SK-N-SH treated with all-trans-retinoic acid at 6 μM for 48 hours (cell line): ENCODE measurements at regions not wholly inside any gene's neighbourhood (a gene's known extent, or its start where the extent isn't known, plus 50 kb on each side); places are given as distances from the start of the nearest gene placed in this dataset.

Experiments
- ATAC-seq: fragments of 200-7000 bp; cut with Tn5 transposase; 3 replicates; pipeline ENCODE4 v1.9.1; 2020; ENCODE audit warnings: mild to moderate bottlenecking, moderate library complexity
- ARNTL ChIP-seq: fragments of 450-650 bp; formaldehyde crosslinking; IDR thresholded peaks from 2 replicates; pipeline ENCODE4 v1.5.0; 2020; ENCODE audit warnings: low read depth, mild to moderate bottlenecking, moderate library complexity, borderline replicate concordance
- BACH2 ChIP-seq: fragments of 250-450 bp; sonication (Bioruptor Pico); IDR thresholded peaks from 2 replicates; pipeline ENCODE4 v1.9.0; 2021; ENCODE audit warnings: mild to moderate bottlenecking, borderline replicate concordance
- CSDC2 ChIP-seq: fragments of 250-450 bp; sonication (Bioruptor Pico); IDR thresholded peaks from 2 replicates; pipeline ENCODE4 v1.5.0; 2020; ENCODE audit warnings: mild to moderate bottlenecking, moderate library complexity
- ESRRG ChIP-seq: fragments of 250-450 bp; sonication (Bioruptor Pico); IDR thresholded peaks from 2 replicates; pipeline ENCODE4 v1.6.1; 2021; ENCODE audit warnings: mild to moderate bottlenecking
- GLIS3 ChIP-seq: fragments of 250-450 bp; sonication (Bioruptor Pico); IDR thresholded peaks from 2 replicates; pipeline ENCODE4 v1.5.0; 2020; ENCODE audit warnings: mild to moderate bottlenecking, moderate library complexity
- ISL1 ChIP-seq: fragments of 250-450 bp; sonication (Bioruptor Pico); IDR thresholded peaks from 2 replicates; pipeline ENCODE4 v2.1.2; 2022; ENCODE audit warnings: mild to moderate bottlenecking, moderate library complexity
- OSR1 ChIP-seq: fragments of 250-450 bp; sonication (Bioruptor Pico); IDR thresholded peaks from 2 replicates; pipeline ENCODE4 v1.8.0; 2022; ENCODE audit warnings: moderate library complexity, mild to moderate bottlenecking, inconsistent platforms
- PPARA ChIP-seq: fragments of 250-450 bp; sonication (Bioruptor Pico); IDR thresholded peaks from 2 replicates; pipeline ENCODE4 v1.5.0; 2020; ENCODE audit warnings: mild to moderate bottlenecking, borderline replicate concordance
- RARB ChIP-seq: fragments of 250-450 bp; sonication (Bioruptor Pico); IDR thresholded peaks from 2 replicates; pipeline ENCODE4 v1.8.0; 2021; ENCODE audit warnings: mild to moderate bottlenecking, moderate library complexity
- SNAI2 ChIP-seq: fragments of 250-450 bp; sonication (Bioruptor Pico); IDR thresholded peaks from 2 replicates; pipeline ENCODE4 v1.5.0; 2020; ENCODE audit warnings: mild to moderate bottlenecking, moderate library complexity
- TCF4 ChIP-seq: fragments of 250-450 bp; sonication (Bioruptor Pico); IDR thresholded peaks from 2 replicates; pipeline ENCODE4 v1.8.0; 2021; ENCODE audit warnings: mild to moderate bottlenecking, moderate library complexity, borderline replicate concordance
- TOX ChIP-seq: fragments of 250-450 bp; sonication (Bioruptor Pico); IDR thresholded peaks from 2 replicates; pipeline ENCODE4 v1.8.0; 2021; ENCODE audit warnings: mild to moderate bottlenecking, moderate library complexity, borderline replicate concordance
- ZC3H10 ChIP-seq: fragments of 250-450 bp; sonication (Bioruptor Pico); IDR thresholded peaks from 2 replicates; pipeline ENCODE4 v1.5.1; 2021; ENCODE audit warnings: mild to moderate bottlenecking, moderate library complexity
- ZFP3 ChIP-seq: fragments of 250-450 bp; sonication (Bioruptor Pico); IDR thresholded peaks from 2 replicates; pipeline ENCODE4 v1.5.0; 2020; ENCODE audit warnings: mild to moderate bottlenecking, moderate library complexity
- ZFP30 ChIP-seq: fragments of 450-650 bp; formaldehyde crosslinking; IDR thresholded peaks from 2 replicates; pipeline ENCODE4 v1.5.0; 2022; ENCODE audit warnings: mild to moderate bottlenecking, moderate library complexity
- ZNF565 ChIP-seq: fragments of 450-650 bp; formaldehyde crosslinking; conservative IDR thresholded peaks from 2 replicates; pipeline ENCODE4 v1.5.0; 2020; ENCODE audit warnings: low read depth, mild to moderate bottlenecking, moderate library complexity
- ZNF8 ChIP-seq: fragments of 450-650 bp; formaldehyde crosslinking; IDR thresholded peaks from 2 replicates; pipeline ENCODE4 v1.5.0; 2020; ENCODE audit warnings: mild to moderate bottlenecking, moderate library complexity
- TF ChIP-seq, protein P1 (sequence below): fragments of 250-450 bp; sonication (Bioruptor Pico); IDR thresholded peaks from 2 replicates; pipeline ENCODE4 v1.8.0; 2020; ENCODE audit warnings: mild to moderate bottlenecking, moderate library complexity, borderline replicate concordance
- TF ChIP-seq, protein P2 (sequence below): fragments of 250-450 bp; sonication (Bioruptor Pico); IDR thresholded peaks from 2 replicates; pipeline ENCODE4 v1.5.1; 2021; ENCODE audit warnings: mild to moderate bottlenecking, moderate library complexity
- TF ChIP-seq, protein P3 (sequence below): fragments of 250-450 bp; sonication (Bioruptor Pico); IDR thresholded peaks from 2 replicates; pipeline ENCODE4 v1.5.1; 2020; ENCODE audit warnings: low read depth, mild to moderate bottlenecking, moderate library complexity
- TF ChIP-seq, protein P4 (sequence below): fragments of 250-450 bp; sonication (Bioruptor Pico); IDR thresholded peaks from 2 replicates; pipeline ENCODE4 v1.5.0; 2020; ENCODE audit warnings: mild to moderate bottlenecking, moderate library complexity

DNA sequence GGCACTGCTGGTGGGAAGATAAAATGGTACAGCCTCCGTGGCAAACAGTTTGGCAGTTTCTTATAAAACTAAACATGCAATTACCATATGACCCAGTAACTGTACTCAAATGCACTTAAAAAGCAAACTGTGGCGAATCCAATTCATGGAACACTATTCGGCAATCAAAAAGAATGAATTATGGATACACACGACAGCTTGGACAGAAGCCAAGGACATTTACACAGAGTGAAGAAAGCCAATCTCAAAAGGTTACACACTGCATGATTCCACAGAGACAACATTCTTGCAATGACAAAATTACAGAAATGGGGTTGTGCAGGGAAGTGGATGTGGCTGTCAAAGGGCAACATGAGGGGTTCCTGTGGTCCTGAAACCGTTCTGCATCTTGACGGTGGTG lies 122.1 kb upstream of the IQSEC1 start:
- ATAC-seq: no peak
- TF ChIP-seq GLIS3 (CRISPR knock-in tag) (no peak), ZNF8 (CRISPR knock-in tag) (no peak), SNAI2 (CRISPR knock-in tag) (no peak), ZFP3 (CRISPR knock-in tag) (no peak), OSR1 (CRISPR knock-in tag) (no peak), ESRRG (CRISPR knock-in tag) (no peak), ZC3H10 (no peak), ISL1 (no peak), ZFP30 (no peak), ZNF565 (CRISPR knock-in tag) (no peak), TCF4 (no peak), RARB (no peak), BACH2 (CRISPR knock-in tag) (no peak), PPARA (CRISPR knock-in tag) (no peak), TOX (no peak)
- TF ChIP-seq, protein P1, sequence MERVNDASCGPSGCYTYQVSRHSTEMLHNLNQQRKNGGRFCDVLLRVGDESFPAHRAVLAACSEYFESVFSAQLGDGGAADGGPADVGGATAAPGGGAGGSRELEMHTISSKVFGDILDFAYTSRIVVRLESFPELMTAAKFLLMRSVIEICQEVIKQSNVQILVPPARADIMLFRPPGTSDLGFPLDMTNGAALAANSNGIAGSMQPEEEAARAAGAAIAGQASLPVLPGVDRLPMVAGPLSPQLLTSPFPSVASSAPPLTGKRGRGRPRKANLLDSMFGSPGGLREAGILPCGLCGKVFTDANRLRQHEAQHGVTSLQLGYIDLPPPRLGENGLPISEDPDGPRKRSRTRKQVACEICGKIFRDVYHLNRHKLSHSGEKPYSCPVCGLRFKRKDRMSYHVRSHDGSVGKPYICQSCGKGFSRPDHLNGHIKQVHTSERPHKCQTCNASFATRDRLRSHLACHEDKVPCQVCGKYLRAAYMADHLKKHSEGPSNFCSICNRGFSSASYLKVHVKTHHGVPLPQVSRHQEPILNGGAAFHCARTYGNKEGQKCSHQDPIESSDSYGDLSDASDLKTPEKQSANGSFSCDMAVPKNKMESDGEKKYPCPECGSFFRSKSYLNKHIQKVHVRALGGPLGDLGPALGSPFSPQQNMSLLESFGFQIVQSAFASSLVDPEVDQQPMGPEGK (CRISPR knock-in tag): no peak
- TF ChIP-seq, protein P2, sequence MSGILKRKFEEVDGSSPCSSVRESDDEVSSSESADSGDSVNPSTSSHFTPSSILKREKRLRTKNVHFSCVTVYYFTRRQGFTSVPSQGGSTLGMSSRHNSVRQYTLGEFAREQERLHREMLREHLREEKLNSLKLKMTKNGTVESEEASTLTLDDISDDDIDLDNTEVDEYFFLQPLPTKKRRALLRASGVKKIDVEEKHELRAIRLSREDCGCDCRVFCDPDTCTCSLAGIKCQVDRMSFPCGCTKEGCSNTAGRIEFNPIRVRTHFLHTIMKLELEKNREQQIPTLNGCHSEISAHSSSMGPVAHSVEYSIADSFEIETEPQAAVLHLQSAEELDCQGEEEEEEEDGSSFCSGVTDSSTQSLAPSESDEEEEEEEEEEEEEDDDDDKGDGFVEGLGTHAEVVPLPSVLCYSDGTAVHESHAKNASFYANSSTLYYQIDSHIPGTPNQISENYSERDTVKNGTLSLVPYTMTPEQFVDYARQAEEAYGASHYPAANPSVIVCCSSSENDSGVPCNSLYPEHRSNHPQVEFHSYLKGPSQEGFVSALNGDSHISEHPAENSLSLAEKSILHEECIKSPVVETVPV: no peak
- TF ChIP-seq, protein P3, sequence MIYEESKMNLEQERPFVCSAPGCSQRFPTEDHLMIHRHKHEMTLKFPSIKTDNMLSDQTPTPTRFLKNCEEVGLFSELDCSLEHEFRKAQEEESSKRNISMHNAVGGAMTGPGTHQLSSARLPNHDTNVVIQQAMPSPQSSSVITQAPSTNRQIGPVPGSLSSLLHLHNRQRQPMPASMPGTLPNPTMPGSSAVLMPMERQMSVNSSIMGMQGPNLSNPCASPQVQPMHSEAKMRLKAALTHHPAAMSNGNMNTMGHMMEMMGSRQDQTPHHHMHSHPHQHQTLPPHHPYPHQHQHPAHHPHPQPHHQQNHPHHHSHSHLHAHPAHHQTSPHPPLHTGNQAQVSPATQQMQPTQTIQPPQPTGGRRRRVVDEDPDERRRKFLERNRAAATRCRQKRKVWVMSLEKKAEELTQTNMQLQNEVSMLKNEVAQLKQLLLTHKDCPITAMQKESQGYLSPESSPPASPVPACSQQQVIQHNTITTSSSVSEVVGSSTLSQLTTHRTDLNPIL: no peak
- TF ChIP-seq, all 23 proteins: peak for 0

DNA sequence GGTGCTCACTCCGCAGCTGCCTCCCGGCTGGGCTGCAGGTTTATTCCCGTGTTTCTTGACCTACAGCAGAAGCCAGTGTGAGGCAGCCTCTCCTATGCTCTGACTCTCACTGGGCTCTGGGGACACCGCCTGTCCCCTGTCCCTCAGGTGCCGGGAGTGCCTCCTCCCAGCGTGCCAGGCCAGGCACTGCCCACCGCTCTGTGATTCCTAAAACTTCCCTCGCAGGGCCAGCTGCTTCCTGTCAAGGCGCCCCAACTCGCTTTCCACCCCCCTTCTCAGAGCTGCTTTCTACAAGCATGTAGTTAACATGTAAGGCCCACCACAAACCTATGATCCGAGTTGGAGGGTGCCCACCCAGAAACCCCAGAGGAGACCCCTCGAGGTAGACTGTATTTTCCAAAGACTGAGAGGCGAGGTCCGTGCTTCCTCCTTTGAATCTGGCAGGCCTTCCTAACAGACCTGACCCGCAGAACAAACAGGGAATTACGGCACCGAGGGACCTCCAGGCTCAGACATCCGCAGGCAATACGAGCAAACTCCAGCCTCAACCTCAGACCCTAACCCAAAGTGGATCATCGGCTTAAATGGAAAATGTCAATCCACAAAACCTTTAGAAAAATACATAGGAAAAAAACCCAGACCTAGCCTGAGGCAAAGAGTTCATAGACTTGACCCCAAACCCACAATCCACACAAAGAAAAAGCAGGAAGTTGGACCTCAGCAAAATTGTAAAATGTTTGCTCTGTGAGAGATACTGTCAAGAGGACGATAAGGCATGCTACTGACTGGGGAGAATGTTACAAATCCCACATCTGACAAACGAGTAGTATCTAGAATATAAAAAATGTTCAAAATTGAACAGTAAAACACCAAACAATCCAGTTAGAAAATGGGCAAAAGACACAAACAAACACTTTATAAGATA lies 121.3 kb upstream of the IQSEC1 start:
- ATAC-seq: no peak
- TF ChIP-seq, protein P4, sequence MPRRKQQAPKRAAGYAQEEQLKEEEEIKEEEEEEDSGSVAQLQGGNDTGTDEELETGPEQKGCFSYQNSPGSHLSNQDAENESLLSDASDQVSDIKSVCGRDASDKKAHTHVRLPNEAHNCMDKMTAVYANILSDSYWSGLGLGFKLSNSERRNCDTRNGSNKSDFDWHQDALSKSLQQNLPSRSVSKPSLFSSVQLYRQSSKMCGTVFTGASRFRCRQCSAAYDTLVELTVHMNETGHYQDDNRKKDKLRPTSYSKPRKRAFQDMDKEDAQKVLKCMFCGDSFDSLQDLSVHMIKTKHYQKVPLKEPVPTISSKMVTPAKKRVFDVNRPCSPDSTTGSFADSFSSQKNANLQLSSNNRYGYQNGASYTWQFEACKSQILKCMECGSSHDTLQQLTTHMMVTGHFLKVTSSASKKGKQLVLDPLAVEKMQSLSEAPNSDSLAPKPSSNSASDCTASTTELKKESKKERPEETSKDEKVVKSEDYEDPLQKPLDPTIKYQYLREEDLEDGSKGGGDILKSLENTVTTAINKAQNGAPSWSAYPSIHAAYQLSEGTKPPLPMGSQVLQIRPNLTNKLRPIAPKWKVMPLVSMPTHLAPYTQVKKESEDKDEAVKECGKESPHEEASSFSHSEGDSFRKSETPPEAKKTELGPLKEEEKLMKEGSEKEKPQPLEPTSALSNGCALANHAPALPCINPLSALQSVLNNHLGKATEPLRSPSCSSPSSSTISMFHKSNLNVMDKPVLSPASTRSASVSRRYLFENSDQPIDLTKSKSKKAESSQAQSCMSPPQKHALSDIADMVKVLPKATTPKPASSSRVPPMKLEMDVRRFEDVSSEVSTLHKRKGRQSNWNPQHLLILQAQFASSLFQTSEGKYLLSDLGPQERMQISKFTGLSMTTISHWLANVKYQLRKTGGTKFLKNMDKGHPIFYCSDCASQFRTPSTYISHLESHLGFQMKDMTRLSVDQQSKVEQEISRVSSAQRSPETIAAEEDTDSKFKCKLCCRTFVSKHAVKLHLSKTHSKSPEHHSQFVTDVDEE (CRISPR knock-in tag): no peak
- TF ChIP-seq, protein P3: no peak
- TF ChIP-seq ZNF8 (CRISPR knock-in tag) (no peak), TOX (no peak), ZC3H10 (no peak), RARB (no peak), ISL1 (no peak), OSR1 (CRISPR knock-in tag) (no peak), ZFP30 (no peak), ZNF565 (CRISPR knock-in tag) (no peak), CSDC2 (CRISPR knock-in tag) (no peak), ARNTL (CRISPR knock-in tag) (no peak)
